OCI-LY3 (cell line): ENCODE measurements at regions not wholly inside any gene's neighbourhood (a gene's known extent, or its start where the extent isn't known, plus 50 kb on each side); places are given as distances from the start of the nearest gene placed in this dataset.

ENCODE experiments used
- H2AFZ ChIP-seq: fragments of 200-600, 300-600 bp; shearing (Covaris generic); 2 replicates; pipeline ENCODE4 v1.6.0; 2014; ENCODE audit warnings: antibody characterized with exemption, low read depth, low read length
- H3K27ac ChIP-seq: fragments of 200-600, 300-600 bp; sonication (generic); 2 replicates; pipeline ENCODE4 v1.5.1; 2014; ENCODE audit warnings: mild to moderate bottlenecking, low read length, moderate library complexity, mixed read lengths
- H3K27me3 ChIP-seq: fragments of 200-600, 300-600 bp; sonication (generic); 2 replicates; pipeline ENCODE4 v1.6.1; 2014; ENCODE audit warnings: low read depth, low read length, mixed read lengths
- H3K36me3 ChIP-seq: fragments of 200-600, 300-600 bp; sonication (generic); replicated peaks from 2 replicates; pipeline ENCODE3; 2014; ENCODE audit warnings: low read depth, low read length, mixed read lengths
- H3K4me1 ChIP-seq: fragments of 300-600, 200-600 bp; sonication (generic); 2 replicates; pipeline ENCODE4 v1.6.1; 2014; ENCODE audit warnings: low read length, mixed read lengths
- H3K4me2 ChIP-seq: fragments of 200-600, 300-600 bp; sonication (generic); 2 replicates; pipeline ENCODE4 v1.6.1; 2014; ENCODE audit warnings: low read length, mixed read lengths
- H3K4me3 ChIP-seq: fragments of 300-600, 200-600 bp; sonication (generic); 2 replicates; pipeline ENCODE4 v1.5.1; 2014; ENCODE audit warnings: antibody characterized with exemption, mild to moderate bottlenecking, low read length, moderate library complexity
- H3K79me2 ChIP-seq: fragments of 300-600, 200-600 bp; shearing (Covaris generic); 2 replicates; pipeline ENCODE4 v1.6.1; 2014; ENCODE audit warnings: mild to moderate bottlenecking, low read length, mixed read lengths
- H3K9ac ChIP-seq: fragments of 300-600, 200-600 bp; shearing (Covaris generic); 2 replicates; pipeline ENCODE4 v1.6.0; 2014; ENCODE audit warnings: mild to moderate bottlenecking, low read length, moderate library complexity
- H3K9me3 ChIP-seq: fragments of 200-600, 300-600 bp; shearing (Covaris generic); 2 replicates; pipeline ENCODE4 v1.6.1; 2014; ENCODE audit warnings: low read length, mixed read lengths; ENCODE audit not compliant: insufficient read depth
- H4K20me1 ChIP-seq: fragments of 200-600, 300-600 bp; sonication (generic); 2 replicates; pipeline ENCODE4 v1.6.1; 2016; ENCODE audit warnings: low read length, mixed read lengths; ENCODE audit not compliant: insufficient read depth
- CTCF ChIP-seq: fragments of 200-600, 300-600 bp; sonication (generic); IDR thresholded peaks from 2 replicates; pipeline ENCODE4 v1.5.1; 2014; ENCODE audit warnings: antibody characterized with exemption, low read length, low read depth
- EZH2phosphoT487 ChIP-seq: fragments of 200-600 bp; shearing (Covaris generic); IDR thresholded peaks from 2 replicates; pipeline ENCODE4 v1.6.1; 2018; ENCODE audit warnings: antibody characterized with exemption, mixed run types, low read depth

DNA sequence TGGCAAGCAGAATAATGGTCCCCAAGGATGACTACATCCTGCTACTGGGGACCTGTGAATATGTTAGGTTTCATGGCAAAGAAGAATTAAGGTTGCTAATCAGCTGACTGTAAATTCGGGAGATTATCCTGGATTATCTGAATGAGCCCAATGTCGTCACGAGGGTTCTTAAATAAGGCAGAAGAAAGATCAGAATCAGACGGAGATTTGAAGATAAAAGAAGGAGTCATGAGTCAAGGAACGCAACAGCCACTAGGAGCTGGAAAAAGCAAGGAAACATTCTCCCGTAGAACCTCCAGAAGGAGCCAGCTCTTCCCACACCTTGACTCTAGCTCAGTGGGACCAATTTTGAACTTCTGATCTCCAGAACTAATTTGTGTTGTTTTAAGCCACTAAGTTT lies 82.9 kb upstream of the APBB1IP start:
- no peak overlapping the region for H3K27ac ChIP-seq
- H4K20me1 ChIP-seq, result no peaks in the 10 kb centered on the region
- H3K27me3 ChIP-seq, result no peaks in the 10 kb centered on the region
- no peaks in the 10 kb centered on the region for H3K9me3 ChIP-seq
- peaks cover 15% of the 10 kb centered on the region for H3K4me1 ChIP-seq
- H2AFZ ChIP-seq, result no peak overlapping the region
- no peak overlapping the region for H3K4me2 ChIP-seq
- H3K4me3 ChIP-seq, result no peak overlapping the region
- H3K79me2 ChIP-seq, result no peaks in the 10 kb centered on the region
- TF ChIP-seq CTCF (no peak), EZH2phosphoT487 (no peak)
- no peaks in the 10 kb centered on the region for H3K36me3 ChIP-seq
- no peak overlapping the region for H3K9ac ChIP-seq

DNA sequence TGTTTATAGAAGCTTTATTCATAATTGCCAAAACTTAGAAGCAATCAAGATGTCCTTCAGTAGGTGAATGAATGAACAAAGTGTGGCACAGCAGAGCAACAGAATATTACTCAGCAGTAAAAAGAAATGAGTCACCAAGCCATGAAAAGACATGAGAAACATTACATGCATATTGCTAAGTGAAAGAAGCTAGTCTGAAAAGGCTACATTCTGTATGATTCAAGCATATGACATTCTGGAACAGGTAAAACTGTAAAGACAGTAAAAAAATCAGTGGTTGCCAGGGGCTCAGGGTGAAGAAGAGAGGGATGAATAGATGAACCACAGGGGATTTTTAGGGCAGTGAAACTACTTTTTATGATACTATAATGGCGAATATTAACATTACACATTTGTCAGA lies 80.9 kb upstream of the APBB1IP start:
- H3K4me3 ChIP-seq, result no peak overlapping the region
- H3K79me2 ChIP-seq, result no peaks in the 10 kb centered on the region
- peaks cover 9% of the 10 kb centered on the region for H3K4me1 ChIP-seq
- no peak overlapping the region for H3K4me2 ChIP-seq
- H3K27me3 ChIP-seq, result no peaks in the 10 kb centered on the region
- no peak overlapping the region for H3K27ac ChIP-seq
- H3K36me3 ChIP-seq, result no peaks in the 10 kb centered on the region
- no peaks in the 10 kb centered on the region for H4K20me1 ChIP-seq
- TF ChIP-seq CTCF (no peak), EZH2phosphoT487 (no peak)
- no peak overlapping the region for H3K9ac ChIP-seq
- H2AFZ ChIP-seq, result no peak overlapping the region
- no peaks in the 10 kb centered on the region for H3K9me3 ChIP-seq

DNA sequence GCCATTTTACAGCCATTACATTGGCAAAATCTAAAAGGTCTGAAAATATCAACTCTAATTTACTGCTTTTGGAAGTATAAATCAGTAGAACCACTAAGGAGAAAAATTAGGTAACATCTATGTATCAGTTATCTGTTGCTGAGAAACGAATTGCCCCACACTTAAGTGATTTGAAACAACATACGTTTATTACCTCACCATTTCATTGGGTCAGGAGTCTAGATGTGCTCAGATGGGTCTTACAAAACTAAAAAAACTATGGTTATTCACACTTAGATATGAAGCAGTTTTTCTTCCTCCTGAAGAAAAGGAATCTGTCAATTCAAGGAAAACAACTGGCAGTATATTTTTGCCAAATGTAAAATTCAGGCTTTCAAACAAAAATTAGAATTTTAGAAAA lies 80.1 kb upstream of the APBB1IP start:
- no peaks in the 10 kb centered on the region for H4K20me1 ChIP-seq
- H3K4me3 ChIP-seq, result no peak overlapping the region
- H3K4me2 ChIP-seq, result no peak overlapping the region

DNA sequence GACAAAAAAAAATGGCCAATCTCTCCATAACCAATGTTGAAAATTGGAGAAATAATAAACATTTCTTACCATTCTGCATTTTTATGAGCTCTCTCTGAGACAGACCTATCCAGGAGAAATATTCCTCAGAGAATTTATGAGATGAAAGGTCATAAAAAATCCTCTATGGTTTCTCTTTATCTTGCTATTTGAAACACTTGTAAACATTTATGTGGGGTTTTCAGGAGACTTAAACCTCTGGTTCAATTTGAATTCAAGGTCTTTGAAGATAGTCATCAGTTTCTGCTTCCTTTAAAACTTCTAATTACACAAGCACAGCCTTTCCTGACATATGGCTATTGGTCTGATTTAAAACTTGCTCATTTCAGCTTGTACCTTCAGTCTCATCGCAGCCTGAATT lies 78.5 kb upstream of the APBB1IP start:
- Histone ChIP-seq H3K79me2 (no peaks in the 10 kb centered on the region), H3K27ac (no peak overlapping the region), H3K4me1 (peaks cover 9% of the 10 kb centered on the region), H3K4me2 (no peak overlapping the region), H3K4me3 (no peak overlapping the region), H4K20me1 (no peaks in the 10 kb centered on the region), H3K9ac (no peak overlapping the region), H3K9me3 (no peaks in the 10 kb centered on the region), H3K36me3 (no peaks in the 10 kb centered on the region), H3K27me3 (no peaks in the 10 kb centered on the region), H2AFZ (no peak overlapping the region)
- no peak for TF ChIP-seq CTCF
- no peak for TF ChIP-seq EZH2phosphoT487

More for the DNA sequence above, 80.1 kb upstream of the APBB1IP start:
- Histone ChIP-seq H3K4me1 (peaks cover 9% of the 10 kb centered on the region), H3K9me3 (no peaks in the 10 kb centered on the region), H3K9ac (no peak overlapping the region), H2AFZ (no peak overlapping the region), H3K36me3 (no peaks in the 10 kb centered on the region), H3K27me3 (no peaks in the 10 kb centered on the region), H3K79me2 (no peaks in the 10 kb centered on the region), H3K27ac (no peak overlapping the region)
- TF ChIP-seq EZH2phosphoT487 (no peak), CTCF (no peak)
